ENCODE measurements at regions not wholly inside any gene's neighbourhood (a gene's known extent, or its start where the extent isn't known, plus 50 kb on each side); places are given as distances from the start of the nearest gene placed in this dataset.
"Not testable (repeated sequence)": the region's sequence is repeated elsewhere in the genome, so short reads cannot be mapped to it uniquely, and the experiment has no call there.

GRCh38 chr7:55261386-55261770, 103.8 kb upstream of the LANCL2 start:
- DNase-seq (ENCODE audit: low spot score), result no peak

DNA sequence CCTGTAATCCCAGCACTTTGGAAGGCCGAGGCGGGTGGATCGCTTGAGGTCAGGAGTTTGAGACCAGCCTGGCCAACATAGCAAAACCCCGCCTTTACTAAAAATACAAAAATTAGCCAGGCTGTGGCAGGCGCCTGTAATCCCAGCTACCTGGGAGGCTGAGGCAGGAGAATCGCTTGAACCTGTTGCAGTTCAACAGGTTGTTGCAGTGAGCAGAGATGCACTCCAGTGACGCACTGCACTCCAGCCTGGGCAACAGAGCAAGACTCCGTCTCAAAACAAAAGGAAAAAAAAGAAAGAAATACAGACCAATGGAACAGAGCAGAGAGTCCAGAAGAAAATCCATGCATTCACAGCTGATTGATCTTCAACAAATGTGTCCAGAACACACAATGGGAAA, 99.8 kb upstream of the LANCL2 start:
- not testable (repeated sequence) for DNase-seq (ENCODE audit: low spot score)

- DNase-seq (ENCODE audit: low spot score), result no peak
Measured at GRCh38 chr7:55265836-55266642, 99.1 kb upstream of the LANCL2 start.

- DNase-seq (ENCODE audit: low spot score), result peak; percentile 41
Measured at GRCh38 chr7:55271069-55271626, 94.0 kb upstream of the LANCL2 start.

- DNase-seq (ENCODE audit: low spot score), result no peak
Measured at GRCh38 chr7:55271661-55272060, 93.5 kb upstream of the LANCL2 start.

DNA sequence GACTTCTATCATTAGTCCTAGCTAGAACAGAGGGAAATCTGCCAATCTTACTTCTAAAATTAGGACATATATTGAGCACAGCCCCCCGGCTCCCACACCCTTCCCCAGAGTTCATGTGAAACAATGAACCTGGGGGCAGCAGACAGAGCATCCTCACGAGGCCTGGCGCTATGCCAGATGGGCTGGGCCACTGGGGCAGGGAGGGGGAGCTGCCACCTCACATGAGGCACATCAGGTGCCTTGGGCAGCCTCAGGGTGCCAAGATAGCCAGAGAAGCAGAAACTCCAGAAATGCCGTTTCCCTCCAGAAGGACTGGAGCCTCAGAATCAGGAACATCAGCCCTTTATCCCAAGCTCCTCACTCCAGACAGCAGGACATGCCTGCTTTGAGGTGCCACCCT, 92.8 kb upstream of the LANCL2 start:
- no peak for DNase-seq (ENCODE audit: low spot score)

DNA sequence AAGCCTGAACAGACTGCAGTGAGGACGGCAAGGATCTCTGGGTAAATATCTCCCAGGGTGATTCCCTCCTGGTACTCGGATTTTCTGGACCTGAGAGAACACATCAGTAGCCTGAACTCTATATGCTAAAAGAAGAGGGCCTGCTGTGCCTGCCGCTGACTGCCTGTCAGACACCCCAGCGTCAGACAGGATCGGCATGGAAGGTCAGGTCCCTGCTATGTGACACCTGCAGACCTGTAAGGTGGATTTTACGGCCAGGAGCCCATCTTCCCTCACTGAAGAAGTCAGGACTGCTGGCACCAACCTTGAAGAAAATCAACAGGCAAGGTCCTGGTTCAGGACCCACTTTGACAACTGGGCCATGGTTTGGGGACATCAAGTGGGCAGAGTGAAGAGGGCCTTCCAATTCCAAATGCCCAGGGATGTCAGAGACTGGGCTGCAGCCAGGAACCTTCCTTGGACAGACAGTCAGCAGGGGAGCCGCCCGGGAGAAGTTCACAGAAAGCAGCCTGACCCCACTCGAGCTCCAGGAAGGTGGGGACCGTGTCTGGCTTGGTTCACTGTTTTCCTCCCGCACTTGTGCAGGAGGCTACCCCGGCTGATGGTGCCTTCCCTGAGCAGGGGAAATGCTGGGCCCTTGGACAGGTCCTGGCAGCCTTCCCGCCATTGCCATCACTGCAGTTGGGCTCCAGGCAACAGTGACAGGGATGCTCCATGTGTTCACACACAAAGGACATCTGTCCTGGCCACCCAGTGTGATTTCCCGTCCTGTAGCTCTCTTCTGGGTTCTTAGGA, 91.8 kb upstream of the LANCL2 start:
- DNase-seq (ENCODE audit: low spot score), result no peak

- DNase-seq (ENCODE audit: low spot score), result no peak
Measured at GRCh38 chr7:55274156-55274555, 91.0 kb upstream of the LANCL2 start.

DNA sequence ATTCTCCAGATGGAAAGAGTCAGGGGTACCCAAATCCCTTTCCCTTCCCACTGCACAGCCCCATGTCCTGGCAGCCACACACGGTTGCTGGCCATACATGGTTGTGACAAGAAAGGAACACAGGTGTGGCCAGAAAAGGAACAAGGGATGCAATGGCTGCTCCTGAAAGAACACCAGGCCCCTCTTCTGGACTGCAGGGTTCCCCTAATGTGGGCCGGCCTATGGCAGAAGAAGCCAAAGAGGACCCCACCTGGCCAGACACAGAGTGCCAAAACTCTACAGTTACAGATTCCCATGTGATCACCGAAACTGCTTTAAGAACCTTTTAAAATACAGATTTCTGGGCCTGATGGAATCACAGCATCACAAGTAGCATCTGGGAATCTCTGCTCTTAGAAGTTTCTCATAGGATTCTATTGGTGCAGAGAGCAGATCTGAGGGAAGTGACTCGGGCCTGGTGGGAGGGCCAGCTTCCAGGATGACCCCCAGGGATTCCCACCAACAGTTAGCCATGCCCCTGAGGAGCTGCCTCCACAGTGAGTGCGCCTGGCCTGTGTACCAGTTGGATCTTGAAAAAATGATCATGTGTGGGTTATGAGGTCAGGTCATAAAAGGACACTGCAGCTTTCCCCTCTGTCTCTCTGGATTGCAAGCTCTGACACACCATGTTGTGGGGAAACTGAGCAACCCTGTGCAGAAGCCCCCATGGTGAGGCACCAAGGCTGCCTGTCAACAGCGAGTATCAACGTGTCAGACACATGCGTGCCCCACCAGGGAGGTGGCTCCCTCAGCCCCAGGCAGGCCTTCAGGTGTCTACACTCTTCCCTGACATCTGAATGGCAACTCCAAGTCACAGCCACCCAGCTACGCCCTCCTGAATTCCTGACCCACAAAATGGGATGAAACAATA, 89.6 kb upstream of the LANCL2 start:
- no peak for DNase-seq (ENCODE audit: low spot score)

DNA sequence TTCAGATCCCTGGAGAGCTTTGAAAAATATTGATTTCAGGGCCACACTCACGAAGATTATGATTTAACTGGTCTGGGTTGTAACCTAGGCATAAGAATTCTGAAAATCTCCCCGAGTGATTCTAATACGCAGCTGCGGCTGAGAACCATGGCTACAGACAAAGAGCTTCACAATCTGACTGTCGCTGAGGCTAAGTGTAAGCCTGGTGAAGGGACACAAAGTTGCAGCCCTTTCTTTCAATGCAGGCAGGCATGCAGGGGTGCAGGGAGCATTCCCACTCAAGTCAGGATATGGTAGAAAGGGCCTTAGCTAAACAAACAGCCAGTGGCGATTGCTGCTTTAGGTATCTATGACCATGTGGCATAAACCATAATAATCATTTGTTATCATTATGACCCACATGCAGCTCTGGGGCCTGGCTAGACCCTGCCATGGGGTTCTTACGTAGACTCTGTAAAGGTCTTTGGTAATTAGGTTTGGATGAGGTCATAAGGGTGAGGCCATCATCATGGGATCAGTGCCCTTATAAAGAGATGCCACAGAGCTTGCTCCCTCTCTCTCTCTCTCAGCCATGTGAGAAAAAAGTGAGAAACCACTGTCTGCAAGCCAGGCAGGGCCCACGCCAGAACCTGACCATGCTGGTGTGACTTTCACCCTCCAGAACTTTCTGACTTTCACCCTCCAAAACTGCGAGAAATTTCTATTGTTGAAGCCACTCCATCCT, 88.4 kb upstream of the LANCL2 start:
- DNase-seq (ENCODE audit: low spot score), result no peak

DNA sequence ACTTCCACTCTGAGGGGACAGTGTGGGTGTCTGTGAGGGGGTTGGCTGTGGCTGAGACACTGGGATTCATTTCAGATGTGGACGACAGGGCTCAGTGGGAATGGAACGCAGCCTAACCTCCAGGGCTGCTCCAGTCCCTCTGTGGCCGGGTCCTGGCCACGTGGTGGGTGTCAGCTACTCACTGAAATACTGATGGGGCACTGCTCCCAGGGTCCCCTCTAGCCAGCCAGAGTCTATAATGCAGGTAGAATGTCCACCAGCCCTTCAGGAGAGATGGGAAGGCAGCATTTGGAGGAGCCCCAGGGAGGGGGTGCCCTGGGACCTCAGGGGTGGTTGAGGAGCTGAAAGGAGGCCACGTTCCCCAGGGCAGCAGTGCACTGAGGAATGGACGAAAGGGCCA, 87.2 kb upstream of the LANCL2 start:
- DNase-seq (ENCODE audit: low spot score), result no peak

- no peak for DNase-seq (ENCODE audit: low spot score)
Measured at GRCh38 chr7:55278321-55278720, 86.8 kb upstream of the LANCL2 start.

DNA sequence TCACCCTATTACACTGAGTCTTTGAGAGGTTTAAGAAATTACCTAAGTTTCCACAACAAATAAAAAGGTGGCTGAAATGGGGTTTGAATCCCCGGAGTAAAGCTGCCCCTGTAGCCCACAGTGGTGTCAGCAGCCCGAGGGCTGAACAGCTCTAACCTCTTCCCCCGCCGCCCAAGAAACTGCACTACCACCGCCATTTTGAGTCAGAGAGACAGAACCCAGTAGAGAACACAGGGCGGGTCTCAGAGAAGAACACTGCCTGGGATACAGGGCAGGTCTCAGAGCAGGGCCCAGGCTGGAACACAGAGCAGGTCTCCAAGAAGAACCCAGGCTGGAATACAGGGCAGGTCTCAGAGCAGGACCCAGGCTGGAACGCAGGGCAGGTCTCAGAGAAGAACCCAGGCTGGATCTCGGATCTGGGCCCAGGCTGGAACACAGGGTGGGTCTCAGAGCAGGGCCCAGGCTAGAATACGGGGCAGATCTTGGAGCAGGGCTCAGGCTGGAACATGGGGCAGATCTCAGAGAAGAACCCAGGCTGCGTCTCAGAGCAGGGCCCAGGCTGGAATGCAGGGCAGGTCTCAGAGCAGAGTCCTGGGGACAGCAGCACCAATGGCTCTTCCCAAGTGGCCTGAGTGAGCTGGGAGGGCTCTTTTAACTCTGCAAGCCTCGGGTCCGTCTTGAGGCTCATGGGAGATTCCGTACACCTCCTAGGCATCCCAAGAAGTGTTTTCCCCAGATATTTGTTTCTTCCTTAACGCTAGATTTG, 85.9 kb upstream of the LANCL2 start:
- no peak for DNase-seq (ENCODE audit: low spot score)

DNA sequence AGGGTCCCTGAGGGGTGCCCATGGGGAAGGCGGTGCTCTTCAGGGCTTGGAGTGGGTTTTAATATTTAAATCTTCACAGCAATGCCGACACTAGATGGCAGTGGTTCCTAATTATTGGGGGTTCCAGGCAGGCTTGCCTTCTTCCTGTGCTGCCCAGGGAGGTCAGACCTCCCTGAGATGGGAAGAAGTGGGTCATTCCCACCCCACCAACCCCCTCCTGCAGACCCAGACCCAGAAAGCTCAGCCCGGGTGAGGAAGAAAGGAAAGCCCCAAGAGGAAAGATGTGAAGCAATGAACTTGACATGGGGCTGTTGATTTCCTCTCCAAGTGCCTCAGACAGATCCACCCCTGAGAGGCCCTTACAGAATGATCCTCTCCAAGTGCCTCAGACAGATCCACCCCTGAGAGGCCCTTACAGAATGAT, 85.1 kb upstream of the LANCL2 start:
- peak; percentile 71 for DNase-seq (ENCODE audit: low spot score)

- no peak for DNase-seq (ENCODE audit: low spot score)
Measured at GRCh38 chr7:55285665-55286064, 79.5 kb upstream of the LANCL2 start.

GRCh38 chr7:55286666-55287065, 78.5 kb upstream of the LANCL2 start:
- DNase-seq (ENCODE audit: low spot score), result no peak

DNA sequence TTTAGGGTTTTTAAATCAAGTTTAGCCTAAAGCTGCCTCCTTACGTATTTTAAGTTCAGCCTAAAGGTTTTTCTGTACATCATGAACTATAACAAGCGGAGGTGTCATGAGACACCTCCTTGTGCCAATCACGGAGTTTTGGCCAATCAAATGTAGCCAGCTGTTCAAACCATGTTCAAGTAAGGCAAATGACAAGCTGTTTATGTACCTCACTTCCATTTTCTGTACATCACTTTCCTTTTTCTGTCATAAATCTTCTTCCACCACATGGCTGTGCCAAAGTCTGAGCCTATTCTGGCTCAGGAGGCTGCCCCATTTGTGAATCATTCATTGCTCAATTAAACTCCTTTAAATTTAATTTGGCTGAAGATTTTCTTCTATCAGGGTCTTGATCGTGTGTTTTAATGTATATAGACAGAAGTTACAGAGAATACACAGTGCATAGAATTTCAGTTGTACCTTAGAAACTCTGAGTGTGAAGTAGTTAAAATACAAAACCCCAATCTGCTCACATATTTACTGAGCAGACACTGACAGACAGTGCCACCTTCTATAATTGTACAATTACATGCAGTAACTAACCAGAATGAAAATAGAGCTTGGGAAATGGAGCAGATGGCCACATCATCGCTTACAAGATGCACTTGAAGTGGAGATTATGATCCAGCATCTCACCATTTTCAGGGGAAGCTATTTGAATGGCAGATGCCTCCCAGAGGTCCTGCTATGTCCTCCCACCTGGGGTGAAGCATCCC, 76.9 kb upstream of the LANCL2 start:
- no peak for DNase-seq (ENCODE audit: low spot score)

DNA sequence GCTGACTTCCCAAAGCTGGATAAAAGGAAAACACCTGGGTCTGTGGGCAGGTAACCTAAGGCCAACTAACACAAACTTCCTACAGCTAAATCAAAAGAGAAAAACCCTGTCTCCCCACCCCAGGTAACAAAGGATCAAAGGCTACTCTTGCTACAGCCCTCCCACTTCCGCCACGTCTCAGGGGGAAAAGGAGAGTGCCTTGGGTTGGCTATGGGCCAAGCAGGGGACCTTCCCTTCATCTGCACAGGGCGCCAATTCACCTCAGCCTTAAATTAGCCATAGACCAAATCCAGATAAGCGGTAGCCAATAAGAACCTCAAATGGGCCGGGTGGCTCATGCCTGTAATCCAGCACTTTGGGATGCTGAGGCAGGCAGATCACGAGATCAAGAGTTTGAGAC, 69.1 kb upstream of the LANCL2 start:
- DNase-seq (ENCODE audit: low spot score), result no peak

DNA sequence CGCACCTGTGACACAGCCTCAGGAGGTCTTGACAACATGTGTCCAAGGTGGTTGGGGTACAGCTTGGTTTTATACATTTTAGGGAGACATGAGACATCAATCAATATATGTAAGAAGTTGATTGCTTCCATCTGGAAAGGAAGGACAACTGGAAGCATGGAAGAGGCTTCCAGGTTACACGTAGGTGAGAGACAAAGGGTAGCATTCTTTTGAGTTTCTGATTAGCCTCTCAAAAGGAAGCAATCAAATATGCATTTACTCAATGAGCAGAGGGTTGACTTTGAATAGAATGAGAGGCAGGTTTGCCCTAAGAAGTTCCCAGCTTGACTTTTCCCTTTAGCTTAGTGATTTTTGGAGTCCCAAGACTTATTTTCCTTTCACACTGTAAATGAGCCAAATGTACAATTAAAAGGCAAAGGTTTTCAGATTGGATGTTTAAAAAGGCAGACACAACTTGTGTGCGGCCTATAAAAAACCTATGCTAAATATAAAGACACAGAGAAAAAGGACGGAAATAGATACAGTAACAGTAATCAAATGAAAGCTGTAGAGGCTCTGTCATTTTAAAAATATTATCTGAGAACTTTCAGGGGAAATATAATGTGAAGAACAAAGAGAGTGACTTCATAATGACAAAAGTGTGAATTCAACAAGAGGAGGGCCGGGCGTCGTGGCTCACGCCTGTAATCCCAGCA, 65.7 kb upstream of the LANCL2 start:
- no peak for DNase-seq (ENCODE audit: low spot score)
